GM21529 (cell line): ENCODE measurements at regions not wholly inside any gene's neighbourhood (a gene's known extent, or its start where the extent isn't known, plus 50 kb on each side); places are given as distances from the start of the nearest gene placed in this dataset.
"Not testable (repeated sequence)": the region's sequence is repeated elsewhere in the genome, so short reads cannot be mapped to it uniquely, and the experiment has no call there.

Experiments
- ATAC-seq: cut with Tn5 transposase; IDR thresholded peaks from one replicate; pipeline ENCODE4 v1.9.1; 2021; ENCODE audit not compliant: unreplicated experiment

DNA sequence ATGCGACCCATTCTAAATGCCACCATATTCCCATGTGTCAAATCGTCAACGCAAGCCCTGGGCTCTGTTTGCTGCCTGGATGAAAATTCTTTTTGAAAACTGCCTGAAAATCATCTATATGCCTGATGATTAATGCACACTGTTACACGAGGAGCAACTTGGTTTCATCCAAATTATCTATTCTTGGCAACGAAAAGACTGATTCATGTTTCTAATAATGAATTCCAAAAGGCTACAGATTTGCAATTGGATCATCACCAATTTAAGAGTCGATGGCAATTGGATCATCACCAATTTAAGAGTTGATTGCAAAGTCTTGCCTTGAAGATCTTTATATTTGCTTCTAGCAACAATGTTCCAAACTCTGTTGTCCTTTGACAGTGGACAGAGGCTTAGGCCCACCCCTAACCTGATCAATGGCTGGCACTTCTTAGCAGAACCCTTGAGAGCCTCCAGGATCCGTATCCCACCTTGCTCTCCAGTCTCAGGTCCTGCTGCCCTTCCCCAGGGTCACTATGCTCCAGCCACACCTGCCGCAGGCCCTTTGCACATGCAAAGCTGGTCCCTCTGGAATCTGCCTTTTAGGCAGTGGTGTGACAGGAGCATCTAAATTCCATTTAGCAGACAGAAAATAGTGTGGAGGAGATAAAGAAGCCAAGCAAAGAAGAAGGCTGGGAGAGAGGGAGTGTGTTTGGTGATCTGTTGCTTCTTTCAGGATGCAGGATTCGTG is 460.9 kb upstream of the SULF2 start:
- no peak for ATAC-seq

DNA sequence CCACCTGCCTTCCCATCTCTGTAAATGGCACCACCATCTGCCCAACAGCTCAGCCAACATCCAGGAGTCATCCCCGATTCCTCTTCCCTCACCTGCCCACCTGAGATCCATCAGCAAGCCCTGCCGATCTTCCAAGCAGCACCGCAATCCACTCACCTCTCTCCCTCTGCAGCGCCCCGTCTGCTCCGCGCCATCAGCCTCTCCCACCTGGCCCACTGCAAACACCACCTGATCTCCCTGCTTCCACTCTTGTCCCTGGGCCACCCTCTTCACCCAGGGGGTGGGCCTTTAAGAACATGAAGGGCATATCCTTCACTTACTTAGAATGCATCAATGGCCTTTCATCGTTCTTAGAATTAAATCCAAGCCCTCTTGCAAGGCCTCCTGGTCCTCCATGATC is 457.3 kb upstream of the SULF2 start:
- no peak for ATAC-seq

GRCh38 chr20:48241482-48241881 is 456.2 kb upstream of the SULF2 start:
- ATAC-seq, result no peak

DNA sequence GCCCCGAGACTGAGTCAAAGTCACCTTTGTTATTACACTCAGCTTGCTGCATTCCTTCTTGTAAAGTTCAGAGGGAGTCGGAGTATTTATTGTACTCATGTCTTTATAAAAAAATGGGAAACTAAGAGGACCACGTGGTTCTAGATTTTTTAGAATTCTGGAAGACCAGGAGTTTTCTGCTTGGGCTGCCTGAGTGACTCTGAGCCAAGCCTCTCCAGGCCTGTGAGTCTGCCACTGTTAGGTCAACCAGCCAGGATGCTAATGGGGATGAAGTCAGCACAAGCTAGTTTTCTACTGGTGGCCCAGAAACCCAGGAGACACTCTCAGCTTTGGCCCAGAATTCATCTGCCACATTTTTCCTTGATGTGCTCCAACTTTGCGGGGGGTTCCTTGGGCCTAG is 453.5 kb upstream of the SULF2 start:
- no peak for ATAC-seq

DNA sequence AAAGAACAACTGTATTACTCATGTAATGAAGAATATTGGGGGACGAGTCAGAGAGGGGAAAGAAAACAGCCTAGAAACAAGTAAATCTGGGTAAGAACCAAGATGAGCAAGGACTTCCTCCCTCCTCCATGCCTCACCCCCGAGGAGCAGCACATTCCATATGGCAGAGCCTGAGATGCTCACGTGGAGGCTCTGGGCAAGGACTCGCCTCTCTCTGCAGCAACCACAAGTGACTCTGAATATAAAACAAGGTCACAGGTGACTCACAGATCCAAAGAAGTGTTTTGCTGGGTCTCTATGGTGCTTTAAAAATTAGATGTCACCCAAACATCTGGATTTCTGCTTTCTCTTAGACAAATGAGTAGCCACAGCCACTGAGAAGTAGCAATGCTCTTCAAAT is 453.0 kb upstream of the SULF2 start:
- no peak for ATAC-seq

DNA sequence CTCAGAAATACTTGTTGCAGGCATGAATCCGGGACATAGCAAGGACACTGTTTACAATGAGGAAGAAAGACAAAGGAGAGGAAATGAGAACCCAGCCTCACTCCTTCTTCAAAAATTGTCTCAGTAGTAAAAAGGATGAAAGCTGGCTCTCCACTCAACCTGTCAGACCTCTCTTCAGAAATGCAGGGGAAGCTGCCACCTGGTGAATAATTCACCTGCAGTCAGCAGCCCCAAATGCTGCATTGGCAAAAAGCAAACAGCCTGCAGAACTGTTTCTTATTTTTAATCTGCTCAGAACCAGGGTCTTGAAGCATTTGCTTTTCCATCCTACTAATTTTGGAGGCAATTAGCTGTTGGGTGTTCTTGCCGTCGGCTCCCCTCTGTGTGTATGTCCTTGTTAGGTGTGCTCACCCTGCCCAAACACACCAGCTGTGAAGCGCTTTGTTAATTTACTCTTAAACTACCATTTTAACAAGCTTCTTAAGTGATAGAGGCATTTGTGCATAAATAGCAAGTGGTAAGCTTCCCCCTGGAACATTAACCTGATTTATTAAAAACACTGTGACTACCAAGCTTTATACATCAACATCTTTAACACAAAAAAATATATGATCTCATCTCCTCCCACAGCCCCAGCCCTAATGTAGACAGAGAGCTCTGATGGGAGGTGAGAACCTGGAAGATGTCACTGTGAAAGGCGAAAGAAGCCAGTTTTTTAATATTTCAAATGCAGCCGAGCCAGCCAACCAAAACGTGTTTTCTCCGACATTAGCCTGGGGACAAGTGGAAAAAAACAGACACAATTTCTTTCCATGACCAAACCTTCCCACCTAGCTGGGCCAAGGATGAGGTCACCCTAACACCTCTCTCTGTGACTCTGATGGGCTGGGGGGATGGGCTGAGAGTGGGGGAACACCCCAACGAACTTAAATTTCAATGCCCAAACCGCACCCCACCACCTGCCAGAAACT is 451.0 kb upstream of the SULF2 start:
- no peak for ATAC-seq

DNA sequence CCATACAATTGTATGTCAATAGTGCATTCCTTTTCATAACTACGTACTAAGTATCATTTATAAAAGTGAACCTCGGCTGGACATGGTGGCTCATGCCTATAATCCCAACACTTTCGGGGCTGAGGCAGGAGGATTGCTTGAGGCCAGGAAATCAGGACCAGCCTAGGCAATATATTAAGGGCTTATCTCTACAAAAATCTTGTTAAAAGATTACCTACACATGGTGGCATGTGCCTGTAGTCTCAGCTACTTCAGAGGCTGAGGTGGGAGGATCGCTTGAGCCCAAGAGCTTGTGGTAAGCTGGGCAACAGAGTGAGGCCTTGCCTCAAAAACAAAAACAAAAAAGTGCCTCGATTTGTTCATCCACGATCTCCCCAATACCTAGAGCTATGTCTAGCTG is 449.7 kb upstream of the SULF2 start:
- no peak for ATAC-seq

DNA sequence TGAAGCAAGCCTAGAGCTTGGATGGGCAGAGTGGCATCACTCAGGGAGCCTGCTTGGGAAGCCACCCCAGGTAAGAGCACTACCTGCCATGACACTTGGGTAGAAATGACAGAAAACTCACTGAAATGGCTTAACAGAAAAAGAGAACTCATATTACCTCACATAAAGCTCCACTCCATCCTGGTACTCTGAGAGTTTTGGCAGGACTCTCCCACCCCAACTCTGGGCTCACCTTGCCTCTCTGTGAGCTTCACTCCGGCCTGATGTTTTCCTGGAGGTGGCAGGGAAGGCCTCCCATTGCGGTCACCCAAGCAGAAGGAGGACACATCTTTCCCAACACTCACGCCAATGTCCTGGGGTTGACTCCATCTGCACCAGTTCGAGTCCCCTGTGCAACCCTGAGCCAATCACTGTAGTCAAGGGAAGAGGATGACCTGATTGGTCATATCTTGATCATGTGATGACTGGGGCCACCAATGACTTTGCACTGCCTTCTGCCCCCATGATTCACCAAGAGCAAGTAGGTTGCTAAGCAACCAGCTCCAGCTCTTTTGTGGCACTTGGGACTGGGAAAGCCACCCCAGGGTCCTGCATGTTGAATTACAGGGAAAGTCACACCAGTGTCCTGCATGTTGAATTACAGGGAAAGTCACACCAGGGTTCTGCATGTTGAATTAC is 446.1 kb upstream of the SULF2 start:
- no peak for ATAC-seq

DNA sequence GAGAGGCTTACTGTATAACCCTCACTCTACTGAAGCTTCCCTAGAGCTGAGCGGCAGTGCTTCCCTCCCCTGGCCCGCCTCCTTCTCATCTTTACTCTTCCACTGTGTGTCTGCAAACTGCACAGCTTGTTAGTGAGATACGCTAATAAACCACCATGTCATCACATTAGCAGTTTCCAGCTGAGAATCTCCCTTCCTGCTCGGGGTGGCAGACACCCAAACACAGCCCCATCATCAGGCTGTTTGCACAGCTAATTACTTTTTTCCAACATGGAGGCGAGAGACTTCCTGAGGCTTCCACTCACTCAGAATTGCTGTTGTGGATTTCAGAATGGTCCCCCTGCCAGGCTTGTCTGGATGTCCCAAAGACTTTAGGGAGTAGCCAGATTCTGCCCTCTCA is 444.9 kb upstream of the SULF2 start:
- no peak for ATAC-seq

DNA sequence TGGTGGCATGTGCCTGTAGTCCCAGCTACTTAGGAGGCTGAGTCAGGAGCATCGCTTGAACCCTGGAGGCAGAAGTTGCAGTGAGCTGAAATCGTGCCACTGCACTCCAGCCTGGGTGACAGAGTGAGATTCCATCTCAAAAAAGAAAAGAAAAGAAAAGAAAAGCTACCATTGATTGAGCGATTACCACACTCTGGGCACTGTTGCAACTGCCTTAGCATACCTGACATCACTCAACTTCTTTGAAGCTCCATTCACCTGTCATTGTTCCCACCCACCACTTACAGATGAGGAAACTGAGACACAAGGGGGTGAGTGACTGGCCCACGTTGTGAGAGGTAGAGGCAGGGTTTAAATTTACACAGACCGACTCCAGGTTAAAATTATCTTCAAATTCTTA is 442.1 kb upstream of the SULF2 start:
- no peak for ATAC-seq

GRCh38 chr20:48226642-48227041 is 441.4 kb upstream of the SULF2 start:
- no peak for ATAC-seq

DNA sequence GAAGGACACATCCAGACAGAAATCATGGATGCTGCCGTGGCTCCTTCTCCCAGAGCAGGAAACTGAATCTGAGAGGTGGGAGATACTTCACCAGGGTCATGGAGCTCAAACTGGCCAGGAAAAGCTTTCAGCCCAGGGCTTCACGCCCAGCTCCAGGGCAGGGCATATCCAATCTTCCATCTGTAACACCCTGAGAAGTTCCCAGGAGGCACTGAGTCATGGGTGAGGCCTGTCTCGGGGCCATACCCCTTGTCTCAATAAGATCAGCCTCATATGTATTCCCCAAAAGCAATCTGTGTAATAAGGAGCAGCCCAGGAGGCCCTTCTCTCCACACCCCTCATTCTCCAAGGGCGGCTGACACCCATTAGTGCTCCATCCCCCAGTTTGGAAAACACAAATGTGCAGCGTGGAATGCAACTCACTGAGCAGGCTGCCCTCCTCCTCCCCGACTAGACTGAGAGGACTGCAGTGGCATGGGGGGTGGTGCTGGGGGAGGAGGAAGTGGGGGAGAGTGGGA is 439.3 kb upstream of the SULF2 start:
- ATAC-seq, result no peak

DNA sequence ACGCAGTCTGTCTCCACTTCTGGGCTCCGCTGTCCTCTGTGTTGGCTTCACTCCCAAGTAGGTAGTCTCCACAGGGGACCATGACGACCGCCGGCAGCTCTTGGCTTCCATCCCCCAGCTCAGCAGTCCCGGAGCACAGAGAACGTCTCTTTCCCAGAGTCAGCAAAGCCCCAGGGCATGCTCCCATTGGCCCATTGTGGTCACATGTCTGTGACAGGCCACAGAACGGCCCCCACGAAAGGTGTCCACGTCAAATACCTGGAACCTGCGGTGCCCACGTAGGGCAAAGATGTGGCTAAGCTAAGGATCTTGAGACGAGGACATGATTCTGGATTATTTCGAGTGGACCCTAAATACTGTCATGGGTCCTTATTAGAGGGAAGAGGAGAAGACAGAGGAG is 438.4 kb upstream of the SULF2 start:
- no peak for ATAC-seq

DNA sequence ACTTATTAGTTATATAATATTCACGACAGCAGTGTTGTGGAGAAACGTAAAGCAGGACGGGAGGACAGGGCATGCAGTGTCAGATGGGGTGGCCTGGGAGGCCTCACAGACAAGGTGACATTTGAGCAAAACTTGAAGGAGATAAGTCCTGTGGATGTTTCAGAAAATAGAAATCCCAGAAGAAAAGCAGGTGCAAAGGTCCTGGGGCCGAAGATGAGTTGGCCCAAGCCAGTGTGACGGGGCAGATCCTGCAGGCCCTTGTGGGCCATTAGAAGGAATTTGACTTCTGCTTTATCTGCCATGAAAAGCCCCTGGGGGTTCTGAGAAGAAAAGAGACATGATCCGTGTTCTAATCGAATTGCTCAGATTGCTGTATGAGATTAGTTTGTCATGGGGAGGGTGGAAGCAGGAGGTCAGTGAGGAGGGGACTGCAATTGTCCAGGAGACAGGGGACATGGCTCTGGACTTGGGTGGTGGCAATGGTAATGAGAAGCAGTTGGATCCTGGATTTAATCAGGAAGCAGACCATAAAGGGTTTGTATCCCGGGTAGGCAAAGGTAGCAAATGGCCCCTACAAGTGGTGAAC is 437.4 kb upstream of the SULF2 start:
- ATAC-seq, result no peak

- ATAC-seq, result no peak
These were observed 434.9 kb upstream of the SULF2 start for GRCh38 chr20:48220033-48220633.

- ATAC-seq, result no peak
These were observed 434.0 kb upstream of the SULF2 start for GRCh38 chr20:48219306-48219705.

- ATAC-seq, result no peak
These were observed 431.9 kb upstream of the SULF2 start for GRCh38 chr20:48217190-48217589.

DNA sequence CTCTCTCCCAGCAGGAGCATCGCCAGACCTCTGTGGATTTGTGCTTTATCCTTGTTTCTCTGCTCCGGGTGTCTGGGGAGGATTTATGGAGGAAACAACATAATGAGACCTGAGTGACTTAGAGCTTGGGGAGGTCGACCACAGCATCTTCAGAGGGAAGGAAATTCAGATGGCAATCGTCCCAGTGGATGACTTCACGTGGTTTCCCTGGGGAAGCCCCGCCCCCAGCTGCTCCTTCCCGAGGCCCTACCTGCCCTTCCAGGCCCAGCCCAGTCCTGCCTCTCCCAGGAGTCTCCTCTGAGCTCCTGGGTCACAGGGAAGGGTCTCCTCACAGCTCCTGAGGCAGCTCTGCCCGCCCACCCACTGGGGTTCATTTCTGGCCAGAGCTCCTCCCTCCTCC is 430.3 kb upstream of the SULF2 start:
- ATAC-seq, result no peak

GRCh38 chr20:48214601-48215000 is 429.3 kb upstream of the SULF2 start:
- no peak for ATAC-seq

DNA sequence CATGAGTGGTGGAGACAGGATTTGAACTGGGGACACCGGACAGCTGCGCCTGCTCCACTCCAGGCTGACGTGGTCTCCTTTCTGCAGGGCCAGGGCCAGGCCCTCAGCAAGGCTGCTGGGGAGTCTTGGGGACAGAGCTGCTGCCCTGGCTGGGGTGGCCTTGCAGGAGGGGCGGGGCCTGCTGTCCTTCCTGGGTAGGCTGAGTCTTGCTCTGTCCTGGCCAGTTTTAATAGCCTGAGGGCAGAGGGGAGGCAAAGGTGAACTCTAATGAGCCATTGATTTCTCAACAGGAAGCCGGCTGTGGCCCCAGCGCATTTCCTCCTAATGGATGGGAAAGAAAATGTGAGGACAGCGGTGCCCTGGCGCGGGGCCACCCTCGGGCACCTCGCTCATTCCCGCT is 428.4 kb upstream of the SULF2 start:
- ATAC-seq, result not testable (repeated sequence)
